GM12875 (cell line): ENCODE measurements at regions not wholly inside any gene's neighbourhood (a gene's known extent, or its start where the extent isn't known, plus 50 kb on each side); places are given as distances from the start of the nearest gene placed in this dataset.

Source experiments
- H3K4me3 ChIP-seq: one replicate; pipeline ENCODE4 v1.5.1; 2011; ENCODE audit warnings: low read depth, low read length, control low read depth
- CTCF ChIP-seq: IDR thresholded peaks from 2 replicates; pipeline ENCODE4 v1.5.1; 2011; ENCODE audit warnings: low read depth, mild to moderate bottlenecking, control low read depth, inconsistent platforms, low read length, moderate library complexity, borderline replicate concordance; ENCODE audit not compliant: insufficient read depth

DNA sequence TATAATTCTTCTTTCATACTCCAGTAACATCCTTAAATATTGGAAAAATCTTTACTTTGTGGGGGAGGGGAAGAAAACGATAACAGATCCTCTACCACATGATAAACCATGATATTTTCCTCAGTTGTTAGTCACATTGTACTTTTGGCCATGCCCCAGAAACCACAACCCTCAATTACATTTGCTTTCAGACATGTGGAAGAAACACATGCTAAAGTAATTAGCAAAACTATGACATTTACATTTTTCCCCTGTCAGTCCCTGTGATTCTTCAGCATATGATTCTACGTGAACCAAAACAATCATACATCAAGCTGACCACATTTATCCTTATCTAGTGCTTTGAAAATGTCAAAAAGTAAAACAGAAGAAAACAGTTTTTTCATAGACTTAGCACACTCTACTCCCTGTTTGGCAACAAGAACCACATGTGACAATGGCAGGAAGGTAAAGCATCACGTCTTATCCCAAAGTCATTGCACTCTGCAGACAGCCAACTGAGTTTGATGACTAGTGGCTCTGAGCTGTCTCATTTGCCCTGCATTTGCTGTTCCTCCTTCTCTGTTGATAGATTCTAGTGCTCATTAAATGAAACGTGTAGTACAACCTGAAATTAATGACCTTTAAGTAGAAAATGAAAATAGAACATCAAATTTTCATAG lies 505.8 kb upstream of the MARCKS start:
- no peak overlapping the region for H3K4me3 ChIP-seq
- no peak for TF ChIP-seq CTCF

DNA sequence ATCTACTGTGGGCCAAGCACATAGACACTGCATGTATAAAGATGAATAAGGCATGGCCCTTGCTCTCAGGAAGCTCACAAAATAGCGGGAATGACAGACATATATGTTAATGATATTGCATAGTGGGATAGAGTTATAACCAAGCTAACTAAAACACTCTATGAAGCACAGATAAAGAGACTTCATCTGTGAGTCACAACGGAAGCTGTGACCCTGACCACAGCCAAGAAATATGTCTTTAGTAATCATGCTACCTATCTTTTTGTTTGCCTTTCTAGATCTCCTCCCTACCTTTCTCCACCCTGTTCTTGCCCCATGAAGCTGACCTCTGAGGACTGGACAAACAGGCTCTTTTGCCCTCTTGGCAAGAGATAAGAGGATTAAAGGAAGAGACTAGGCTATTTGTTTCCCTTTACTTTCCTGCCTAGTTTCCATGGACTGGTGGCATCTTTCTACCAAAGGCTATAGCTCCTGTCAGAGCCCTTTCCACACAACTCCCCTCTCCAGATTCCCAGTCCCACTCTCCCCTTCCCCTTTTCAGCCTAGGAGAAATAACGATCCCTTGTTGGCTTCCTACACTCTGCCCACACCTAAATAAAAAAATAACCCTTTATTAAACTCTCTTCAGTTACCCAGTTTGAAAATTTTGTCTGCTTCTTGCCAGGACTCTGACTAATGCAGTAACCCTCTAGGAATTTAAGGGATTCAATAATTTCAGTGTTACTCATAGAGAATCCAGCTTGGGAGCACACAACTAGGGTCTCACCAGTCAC lies 504.9 kb upstream of the MARCKS start:
- no peak for TF ChIP-seq CTCF
- H3K4me3 ChIP-seq = no peak overlapping the region

DNA sequence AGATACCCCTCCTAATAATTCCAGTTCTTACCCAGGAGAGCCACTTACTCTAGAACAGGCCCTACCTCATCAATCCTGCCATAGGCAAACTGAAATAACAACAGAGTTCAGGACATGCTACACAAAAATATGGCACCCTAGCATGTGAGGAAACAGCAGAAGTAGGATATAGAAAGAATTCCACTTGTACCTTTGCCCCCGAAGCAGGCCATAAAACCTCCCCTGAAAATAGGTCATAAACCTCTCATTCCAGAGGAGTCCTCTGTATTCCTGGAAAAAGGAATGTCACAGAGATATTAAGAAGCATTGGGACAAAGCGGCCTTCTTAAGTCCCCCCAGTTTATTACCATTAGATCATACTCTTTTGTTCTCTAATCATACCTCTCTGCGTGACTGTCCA lies 504.3 kb upstream of the MARCKS start:
- no peak overlapping the region for H3K4me3 ChIP-seq
- TF ChIP-seq CTCF = no peak

DNA sequence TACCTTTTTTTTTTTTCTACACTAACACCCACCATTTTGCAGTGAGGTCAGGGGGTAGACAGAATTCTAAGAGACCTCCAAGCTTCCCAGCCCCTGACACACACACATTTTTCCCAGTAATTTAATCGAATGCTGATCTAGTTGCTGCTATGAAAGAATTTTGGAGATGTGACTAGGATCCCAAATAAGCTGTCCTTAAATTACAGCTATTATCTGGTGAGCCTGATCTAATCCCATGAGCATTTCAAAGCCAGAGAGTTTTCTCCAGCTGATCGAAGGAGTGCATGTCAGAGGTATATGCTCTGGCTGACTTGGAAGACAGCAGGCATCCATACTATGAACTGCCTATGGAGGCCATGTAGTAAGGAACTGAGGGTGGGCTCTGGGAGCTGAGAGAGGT lies 503.8 kb upstream of the MARCKS start:
- no peak for TF ChIP-seq CTCF
- H3K4me3 ChIP-seq = no peak overlapping the region

- no peak for TF ChIP-seq CTCF
- H3K4me3 ChIP-seq = no peak overlapping the region
Measured at GRCh38 chr6:113354204-113354895, 502.8 kb upstream of the MARCKS start.

GRCh38 chr6:113356139-113356538 lies 501.0 kb upstream of the MARCKS start:
- H3K4me3 ChIP-seq = no peak overlapping the region
- no peak for TF ChIP-seq CTCF

DNA sequence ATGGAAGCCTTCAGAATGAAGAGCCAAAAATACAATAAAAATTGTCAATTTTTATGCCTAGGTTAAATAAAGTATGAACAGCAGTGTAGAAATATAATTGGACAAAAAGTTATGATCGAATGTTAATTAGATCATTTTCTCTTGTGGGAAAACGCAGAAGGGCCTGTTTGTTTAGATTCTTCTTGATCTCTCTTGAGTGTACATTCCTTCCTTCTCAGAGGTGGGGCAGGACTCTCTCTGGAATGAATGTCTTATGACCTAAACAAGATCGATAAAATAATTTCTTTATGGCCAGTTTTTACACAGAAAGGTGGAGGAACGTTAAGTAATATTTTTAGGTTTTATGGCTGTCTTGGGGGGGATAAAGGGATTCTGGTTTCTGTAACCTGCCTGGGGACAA lies 500.1 kb upstream of the MARCKS start:
- TF ChIP-seq CTCF = no peak
- H3K4me3 ChIP-seq = no peak overlapping the region
